H1 (cell line): ENCODE measurements at regions not wholly inside any gene's neighbourhood (a gene's known extent, or its start where the extent isn't known, plus 50 kb on each side); places are given as distances from the start of the nearest gene placed in this dataset.

Experiments used
- CTCF ChIA-PET: fragments of 300-600 bp; sonication (Branson Sonifier 250); formaldehyde crosslinking; loops from one replicate; lab custom pipeline; 2021; ENCODE audit not compliant: partially characterized antibody; lab: Charles Lee
- POLR2A ChIA-PET: fragments of 300-600 bp; sonication (Branson Sonifier 250); formaldehyde crosslinking; loops from one replicate; lab custom pipeline; 2021; ENCODE audit warnings: inconsistent platforms; ENCODE audit not compliant: partially characterized antibody; lab: Charles Lee
- DNase-seq, 2 experiments: peaks; one replicate each; pipeline versions ENCODE4 v3.0.0 to v3.0.0-alpha.2; 2010 to 2022; ENCODE audit warnings: low spot score in 2 of 2, low read depth in 1 of 2, mixed read lengths in 1 of 2
- FAIRE-seq: peaks from 2 replicates; lab custom pipeline; 2011; peaks lifted over from hg19 to GRCh38; lab: Jason Lieb, UNC
- H2AFZ ChIP-seq: 2 replicates; pipeline ENCODE4 v1.8.1; 2012; ENCODE audit warnings: low read length, inconsistent platforms
- H2AK5ac ChIP-seq: 2 replicates; pipeline ENCODE4 v1.6.1; 2013; ENCODE audit warnings: low read depth, low read length
- H2BK120ac ChIP-seq: replicated peaks from 2 replicates; pipeline ENCODE3; 2013; ENCODE audit warnings: low read depth, low read length, inconsistent platforms
- H2BK12ac ChIP-seq: 2 replicates; pipeline ENCODE4 v1.6.1; 2013; ENCODE audit warnings: low read depth, low read length
- H2BK15ac ChIP-seq: 2 replicates; pipeline ENCODE4 v1.6.1; 2013; ENCODE audit warnings: low read length
- H2BK20ac ChIP-seq: 2 replicates; pipeline ENCODE4 v1.6.1; 2013; ENCODE audit warnings: low read length
- H2BK5ac ChIP-seq: 2 replicates; pipeline ENCODE4 v1.6.1; 2013; ENCODE audit warnings: low read depth, low read length
- H3K14ac ChIP-seq: 2 replicates; pipeline ENCODE4 v1.6.1; 2013; ENCODE audit warnings: inconsistent platforms; ENCODE audit not compliant: insufficient read length
- H3K18ac ChIP-seq: 2 replicates; pipeline ENCODE4 v1.6.1; 2013; ENCODE audit warnings: low read length; ENCODE audit errors: extremely low read depth
- H3K23ac ChIP-seq: 2 replicates; pipeline ENCODE4 v1.6.1; 2013; ENCODE audit warnings: inconsistent platforms; ENCODE audit not compliant: insufficient read length
- H3K23me2 ChIP-seq: 2 replicates; pipeline ENCODE4 v1.6.1; 2013; ENCODE audit warnings: low read depth, low read length
- H3K27ac ChIP-seq: 2 replicates; pipeline ENCODE4 v1.6.1; 2011; ENCODE audit warnings: low read depth, low read length, inconsistent platforms
- H3K27me3 ChIP-seq, 4 experiments: replicated peaks in 1 of 4; 1 replicate in 1 of 4; 2 replicates in 3 of 4; pipeline versions ENCODE4 v1.6.1 to v1.8.1; 2011 to 2013; ENCODE audit warnings: low read length in 3 of 4, mild to moderate bottlenecking in 3 of 4, inconsistent platforms in 2 of 4, mixed read lengths in 2 of 4, moderate library complexity in 1 of 4; ENCODE audit not compliant: control insufficient read depth in 3 of 4, insufficient read depth in 3 of 4; ENCODE audit errors: extremely low read depth in 1 of 4
- H3K36me3 ChIP-seq, 4 experiments: 2 replicates each; pipeline versions ENCODE4 v1.6.1 to v1.8.1; 2011 to 2013; ENCODE audit warnings: mild to moderate bottlenecking in 4 of 4, low read length in 3 of 4, moderate library complexity in 2 of 4, control low read depth in 1 of 4, inconsistent platforms in 1 of 4; ENCODE audit not compliant: insufficient read depth in 4 of 4, control insufficient read depth in 2 of 4
- H3K4ac ChIP-seq: replicated peaks from 2 replicates; pipeline ENCODE3; 2013; ENCODE audit warnings: low read length, low read depth, mixed read lengths, inconsistent platforms; ENCODE audit not compliant: insufficient read length
- H3K4me1 ChIP-seq, 4 experiments: replicated peaks in 1 of 4; 1 replicate in 1 of 4; 2 replicates in 3 of 4; pipeline versions ENCODE4 v1.6.1 to v1.8.1; 2011 to 2013; ENCODE audit warnings: low read length in 3 of 4, inconsistent platforms in 2 of 4, mixed read lengths in 1 of 4; ENCODE audit not compliant: insufficient read depth in 4 of 4, control insufficient read depth in 3 of 4
- H3K4me2 ChIP-seq, 2 experiments: 2 replicates each; pipeline versions ENCODE4 v1.6.1 to v1.8.1; 2011 to 2013; ENCODE audit warnings: low read depth in 2 of 2, low read length in 2 of 2, control low read depth in 1 of 2, inconsistent platforms in 1 of 2, mild to moderate bottlenecking in 1 of 2; ENCODE audit not compliant: insufficient read depth in 1 of 2
- H3K4me3 ChIP-seq, 4 experiments: fragments of 200-600, 300-600 bp in 1 of 4; sonication (generic), shearing (Covaris generic), sonication (Bioruptor Twin) in 1 of 4; 2 replicates each; pipeline versions ENCODE4 v1.5.1 to v1.8.1; 2011 to 2016; ENCODE audit warnings: low read length in 4 of 4, low read depth in 3 of 4, control low read depth in 2 of 4, inconsistent platforms in 2 of 4, mild to moderate bottlenecking in 2 of 4, mixed read lengths in 1 of 4, moderate library complexity in 1 of 4; ENCODE audit not compliant: insufficient read depth in 2 of 4; ENCODE audit errors: extremely low read depth in 1 of 4
- H3K56ac ChIP-seq: replicated peaks from 2 replicates; pipeline ENCODE3; 2013; ENCODE audit warnings: low read depth, mild to moderate bottlenecking, mixed read lengths, low read length, inconsistent platforms; ENCODE audit not compliant: insufficient read length
- H3K79me1 ChIP-seq: 2 replicates; pipeline ENCODE4 v1.6.1; 2013; ENCODE audit warnings: low read depth, low read length, control low read depth
- H3K79me2 ChIP-seq, 2 experiments: 2 replicates each; pipeline versions ENCODE4 v1.6.1 to v1.8.1; 2012 to 2013; ENCODE audit warnings: low read length in 2 of 2, mild to moderate bottlenecking in 2 of 2, inconsistent platforms in 1 of 2; ENCODE audit not compliant: insufficient read depth in 2 of 2, control insufficient read depth in 1 of 2
- H3K9ac ChIP-seq, 4 experiments: replicated peaks in 1 of 4; 1 replicate in 1 of 4; 2 replicates in 3 of 4; pipeline versions ENCODE4 v1.6.1 to v1.8.1; 2011 to 2013; ENCODE audit warnings: low read depth in 3 of 4, low read length in 3 of 4, control low read depth in 2 of 4, mild to moderate bottlenecking in 2 of 4, moderate library complexity in 2 of 4, inconsistent platforms in 1 of 4; ENCODE audit errors: extremely low read depth in 1 of 4
- H3K9me3 ChIP-seq, 2 experiments: 2 replicates each; pipeline versions ENCODE4 v1.6.1 to v1.8.1; 2012 to 2013; ENCODE audit warnings: mild to moderate bottlenecking in 2 of 2, moderate library complexity in 2 of 2, control low read depth in 1 of 2, inconsistent platforms in 1 of 2, low read depth in 1 of 2, low read length in 1 of 2, mixed read lengths in 1 of 2; ENCODE audit not compliant: insufficient read depth in 2 of 2
- H4K20me1 ChIP-seq, 2 experiments: replicated peaks in 1 of 2; 2 replicates each; pipeline versions ENCODE3 to v1.8.1; 2011 to 2013; ENCODE audit warnings: inconsistent platforms in 2 of 2, low read length in 2 of 2, mild to moderate bottlenecking in 1 of 2; ENCODE audit not compliant: insufficient read depth in 2 of 2, control insufficient read depth in 1 of 2
- H4K5ac ChIP-seq: 2 replicates; pipeline ENCODE4 v1.6.1; 2013; ENCODE audit warnings: low read length, low read depth, mixed read lengths, inconsistent platforms; ENCODE audit not compliant: insufficient read length
- H4K8ac ChIP-seq: 2 replicates; pipeline ENCODE4 v1.8.0; 2013; ENCODE audit warnings: mild to moderate bottlenecking, moderate library complexity, low read length, inconsistent platforms; ENCODE audit not compliant: insufficient read depth; ENCODE audit errors: extremely low read depth
- H4K91ac ChIP-seq: replicated peaks from 2 replicates; pipeline ENCODE3; 2013; ENCODE audit warnings: low read length, mixed read lengths, inconsistent platforms; ENCODE audit not compliant: insufficient read length
- GABPA ChIP-seq: IDR thresholded peaks from 2 replicates; pipeline ENCODE4 v1.6.1; 2011; ENCODE audit warnings: mild to moderate bottlenecking, low read length, moderate library complexity, borderline replicate concordance; ENCODE audit not compliant: insufficient read depth
- HDAC2 ChIP-seq, 2 experiments: fragments of 300-600 bp in 1 of 2; sonication (generic) in 1 of 2; IDR thresholded peaks; 2 replicates each; pipeline ENCODE4 v1.6.1; 2011 to 2012; ENCODE audit warnings: low read depth in 2 of 2, low read length in 2 of 2, mild to moderate bottlenecking in 2 of 2, moderate library complexity in 2 of 2, borderline replicate concordance in 1 of 2, inconsistent platforms in 1 of 2
- HDAC6 ChIP-seq: IDR thresholded peaks from one replicate; pipeline ENCODE4 v1.7.1; 2012; ENCODE audit warnings: low read depth, mild to moderate bottlenecking, inconsistent platforms, low read length, moderate library complexity
- KDM1A ChIP-seq: fragments of 200-600, 300-600 bp; sonication (generic); IDR thresholded peaks from 2 replicates; pipeline ENCODE4 v1.7.1; 2016; ENCODE audit warnings: mild to moderate bottlenecking, low read length, borderline replicate concordance
- RFX5 ChIP-seq: IDR thresholded peaks from 2 replicates; pipeline ENCODE4 v1.6.1; 2011; ENCODE audit warnings: low read depth, low read length, improper control_type of control experiment, borderline replicate concordance
- SIRT6 ChIP-seq: IDR thresholded peaks from one replicate; pipeline ENCODE4 v1.7.1; 2012; ENCODE audit warnings: low read length, inconsistent platforms
- SUZ12 ChIP-seq: fragments of 200-600 bp; sonication (generic); IDR thresholded peaks from 2 replicates; pipeline ENCODE4 v1.6.1; 2012; ENCODE audit warnings: mild to moderate bottlenecking, inconsistent platforms, low read length, moderate library complexity, mixed read lengths
- USF2 ChIP-seq: IDR thresholded peaks from 2 replicates; pipeline ENCODE4 v1.6.1; 2011; ENCODE audit warnings: low read length, improper control_type of control experiment
- WGBS, 2 experiments: shearing (Covaris generic) in 1 of 2; methylation state at CpG; one replicate each; pipeline versions ENCODE4 v1.1.6 to v1.1.7; 2013 to 2015; ENCODE audit warnings: low lambda C conversion rate in 2 of 2, mixed read lengths in 2 of 2, inconsistent platforms in 1 of 2, low coverage in 1 of 2, missing lambda C conversion rate in 1 of 2; ENCODE audit not compliant: insufficient replicate concordance in 2 of 2, insufficient coverage in 1 of 2, insufficient read length in 1 of 2; ENCODE audit errors: extremely low coverage in 1 of 2, missing lambda C conversion rate in 1 of 2; 5-methylcytosine and 5-hydroxymethylcytosine counted together

GRCh38 chr5:122674385-122674784 lies 100.5 kb upstream of the SNX2 start:
- WGBS, 2 experiments: 89% methylated on average over 1 of the region's 1 CpG; no CpG with 5 or more reads in 1 of the 2 experiments

More at GRCh38 chr5:122674385-122674784, 100.5 kb upstream of the SNX2 start:
- no peak overlapping the region for H3K23ac ChIP-seq
- H3K36me3 ChIP-seq: no peaks in the 10 kb centered on the region
- H3K14ac ChIP-seq: no peak overlapping the region
- FAIRE-seq (no peak), DNase-seq (no peak)
- CTCF ChIA-PET: interaction anchor here (1.5 kb wide), 1 partner anchor 158 kb away, joined by 3 read pairs; no protein-coding TSS in a partner anchor
- H3K9ac ChIP-seq: no peak overlapping the region
- H2BK15ac ChIP-seq: no peak overlapping the region
- no peak overlapping the region for H3K4me2 ChIP-seq
- H2BK12ac ChIP-seq: no peak overlapping the region
- no peak overlapping the region for H3K56ac ChIP-seq
- POLR2A ChIA-PET: no interaction called here
- no peaks in the 10 kb centered on the region for H3K79me2 ChIP-seq
- H3K4me3 ChIP-seq: no peak overlapping the region
- H4K8ac ChIP-seq: no peak overlapping the region
- no peak overlapping the region for H2BK20ac ChIP-seq
- H3K9me3 ChIP-seq: no peaks in the 10 kb centered on the region
- H4K91ac ChIP-seq: no peak overlapping the region
- H3K4me1 ChIP-seq: no peaks in the 10 kb centered on the region
- H3K4ac ChIP-seq: no peak overlapping the region
- no peaks in the 10 kb centered on the region for H3K23me2 ChIP-seq
- no peak overlapping the region for H2BK120ac ChIP-seq
- H3K27ac ChIP-seq: no peak overlapping the region
- H3K79me1 ChIP-seq: no peaks in the 10 kb centered on the region
- H2AFZ ChIP-seq: no peak overlapping the region
- no peaks in the 10 kb centered on the region for H3K27me3 ChIP-seq
- no peaks in the 10 kb centered on the region for H4K20me1 ChIP-seq
- no peak overlapping the region for H4K5ac ChIP-seq
- H2BK5ac ChIP-seq: no peak overlapping the region
- TF ChIP-seq GABPA (no peak), HDAC6 (no peak), HDAC2 (IDR thresholded peaks at IDR 0.05; ENCODE audit: borderline replicate concordance in 1 of 2, low read depth in 2 of 2, low read length in 2 of 2) (no peak), RFX5 (no peak), SUZ12 (no peak), USF2 (no peak), SIRT6 (no peak), KDM1A (no peak)
- H2AK5ac ChIP-seq: no peak overlapping the region
- no peak overlapping the region for H3K18ac ChIP-seq
